Adrenal gland (tissue), 9 donors: ENCODE measurements at regions not wholly inside any gene's neighbourhood (a gene's known extent, or its start where the extent isn't known, plus 50 kb on each side); places are given as distances from the start of the nearest gene placed in this dataset.

Experiments used
- DNase-seq, 7 donors: peaks; one replicate each; pipeline ENCODE4 v3.0.0-alpha.2; 2019 to 2020
- H3K27ac ChIP-seq, 5 donors: fragments of 200-600 bp; sonication (generic) in 4 of 5; 1 replicate in 3 of 5; 2 replicates in 2 of 5; pipeline versions ENCODE4 v1.5.1 to v1.8.0; 2016 to 2020; ENCODE audit warnings: mild to moderate bottlenecking in 1 of 5
- H3K27me3 ChIP-seq: fragments of 200-600 bp; 2 replicates; pipeline ENCODE4 v1.8.0; 2021
- H3K36me3 ChIP-seq, 2 donors: fragments of 200-600 bp; replicated peaks in 1 of 2; 1 replicate in 1 of 2; 2 replicates in 1 of 2; pipeline versions ENCODE4 v1.5.1 to v1.8.0; 2018 to 2022
- H3K4me1 ChIP-seq, 2 donors: fragments of 200-600 bp; replicated peaks in 1 of 2; 1 replicate in 1 of 2; 2 replicates in 1 of 2; pipeline versions ENCODE4 v1.5.1 to v1.8.0; 2018 to 2021
- H3K4me3 ChIP-seq, 4 donors: fragments of 200-600 bp; sonication (generic) in 3 of 4; one replicate each; pipeline ENCODE4 v1.5.1; 2016 to 2018
- H3K9me3 ChIP-seq, 3 donors: fragments of 200-600 bp; sonication (generic) in 1 of 3; replicated peaks in 1 of 3; 1 replicate in 2 of 3; 2 replicates in 1 of 3; pipeline versions ENCODE4 v1.5.1 to v1.8.0; 2016 to 2021
- CTCF ChIP-seq, 6 experiments: fragments of 450-650 bp in 4 of 6; fragments of 200-600 bp in 2 of 6; sonication (generic) in 1 of 6; IDR thresholded peaks; 1 replicate in 5 of 6; 2 replicates in 1 of 6; pipeline versions ENCODE4 v1.5.1 to v1.8.0; 2016 to 2021; ENCODE audit warnings: antibody characterized with exemption in 6 of 6, mild to moderate bottlenecking in 2 of 6, moderate library complexity in 1 of 6
- POLR2A ChIP-seq, 2 donors: fragments of 450-650 bp; IDR thresholded peaks; one replicate each; pipeline ENCODE4 v1.6.1; 2017; ENCODE audit warnings: antibody characterized with exemption in 2 of 2, mild to moderate bottlenecking in 2 of 2, moderate library complexity in 1 of 2
- WGBS, 4 donors: extraction: QIAGEN DNeasy Blood & Tissue Kit in 2 of 4; methylation state at CpG; one replicate each; pipeline versions ENCODE4 v1.1.5 to v1.1.7; 2013 to 2017; 5-methylcytosine and 5-hydroxymethylcytosine counted together
- intact Hi-C, 2 donors: fragments of 100-400 bp; cut with DNase I; formaldehyde crosslinking; loops; one replicate each; pipeline versions ENCODE4 v1.14.1 to v1.15.0; 2022 to 2023
- donor health status: healthy with polysubstance abuse.
- donor health status: Bipolar disorder and iron deficiency.
- donor health status: DM: yes; HTN: yes; CAD: no.
- donor health status: DM: no; HTN: no; CAD: no.
- donor health status: DM: no; HTN: no; CAD: no.

- TF ChIP-seq POLR2A (IDR thresholded peaks at IDR 0.05): no peak
- no peak for TF ChIP-seq CTCF (IDR thresholded peaks at IDR 0.05)
- intact Hi-C loops: no loop called here
- no peak overlapping the region for H3K4me3 ChIP-seq
- no peaks in the 10 kb centered on the region for H3K9me3 ChIP-seq
- H3K27me3 ChIP-seq: no peaks in the 10 kb centered on the region
- H3K36me3 ChIP-seq: no peaks in the 10 kb centered on the region
- no peak overlapping the region for H3K27ac ChIP-seq
- no peaks in the 10 kb centered on the region for H3K4me1 ChIP-seq
- WGBS, 4 donors: 66 to 94% (median 83%) methylated on average over 3 of the region's 3 CpGs
- DNase-seq: no peak
Measured at GRCh38 chr3:182597621-182598041, 195.7 kb upstream of the ATP11B start.

- 54 to 72% (median 58%) methylated on average over 2 of the region's 2 CpGs for WGBS, 4 donors
- TF ChIP-seq CTCF (IDR thresholded peaks at IDR 0.05) (no peak), POLR2A (IDR thresholded peaks at IDR 0.05) (no peak)
- Histone ChIP-seq H3K4me3 (no peak overlapping the region), H3K9me3 (no peaks in the 10 kb centered on the region), H3K4me1 (no peaks in the 10 kb centered on the region), H3K27ac (no peak overlapping the region), H3K36me3 (no peaks in the 10 kb centered on the region), H3K27me3 (no peaks in the 10 kb centered on the region)
- intact Hi-C loops: no loop called here
- no peak for DNase-seq
Measured at GRCh38 chr3:182601597-182601996, 191.7 kb upstream of the ATP11B start.

GRCh38 chr3:182603501-182603900 lies 189.8 kb upstream of the ATP11B start:
- intact Hi-C loops: no loop called here
- H3K27ac ChIP-seq: no peak overlapping the region
- no peaks in the 10 kb centered on the region for H3K9me3 ChIP-seq
- H3K27me3 ChIP-seq: no peaks in the 10 kb centered on the region
- H3K4me3 ChIP-seq: no peak overlapping the region
- TF ChIP-seq POLR2A (IDR thresholded peaks at IDR 0.05) (no peak), CTCF (IDR thresholded peaks at IDR 0.05) (no peak)
- DNase-seq: no peak
- H3K36me3 ChIP-seq: no peaks in the 10 kb centered on the region
- H3K4me1 ChIP-seq: no peaks in the 10 kb centered on the region

- no peaks in the 10 kb centered on the region for H3K27me3 ChIP-seq
- no peaks in the 10 kb centered on the region for H3K4me1 ChIP-seq
- H3K36me3 ChIP-seq: no peaks in the 10 kb centered on the region
- TF ChIP-seq POLR2A (IDR thresholded peaks at IDR 0.05) (no peak), CTCF (IDR thresholded peaks at IDR 0.05) (no peak)
- H3K9me3 ChIP-seq: no peaks in the 10 kb centered on the region
- H3K27ac ChIP-seq: no peak overlapping the region
- intact Hi-C loops: no loop called here
- 77 to 86% (median 83%) methylated on average over 5 of the region's 5 CpGs for WGBS, 4 donors
- H3K4me3 ChIP-seq: no peak overlapping the region
- DNase-seq: no peak
Measured at GRCh38 chr3:182605882-182606611, 187.3 kb upstream of the ATP11B start.
